Common myeloid progenitor, CD34-positive (primary cell): ENCODE measurements at regions not wholly inside any gene's neighbourhood (a gene's known extent, or its start where the extent isn't known, plus 50 kb on each side); places are given as distances from the start of the nearest gene placed in this dataset.

ENCODE experiments used
- CTCF ChIA-PET: fragments of 350-600 bp; sonication (Branson Sonifier 250); formaldehyde crosslinking; loops from one replicate; lab custom pipeline; 2021; ENCODE audit warnings: antibody characterized with exemption; lab: Charles Lee
- POLR2A ChIA-PET: fragments of 350-600 bp; sonication (Branson Sonifier 250); formaldehyde crosslinking; loops from one replicate; lab custom pipeline; 2021; ENCODE audit warnings: antibody characterized with exemption; lab: Charles Lee
- DNase-seq, 3 donors: peaks; one replicate each; pipeline versions ENCODE4 v3.0.0 to v3.0.0-alpha.2; 2013
- H3K27ac ChIP-seq, 2 experiments: 1 replicate in 1 of 2; 2 replicates in 1 of 2; pipeline ENCODE4 v1.7.0; 2013; ENCODE audit warnings: inconsistent platforms in 2 of 2, low read length in 2 of 2, mild to moderate bottlenecking in 2 of 2, low read depth in 1 of 2, moderate library complexity in 1 of 2; ENCODE audit not compliant: severe bottlenecking in 2 of 2, insufficient read depth in 1 of 2, poor library complexity in 1 of 2
- H3K27me3 ChIP-seq, 5 experiments: replicated peaks in 2 of 5; 1 replicate in 3 of 5; 2 replicates in 2 of 5; pipeline versions ENCODE4 v1.6.1 to v1.7.0; 2013; ENCODE audit warnings: low read length in 4 of 5, mild to moderate bottlenecking in 2 of 5, moderate library complexity in 2 of 5, inconsistent platforms in 1 of 5; ENCODE audit not compliant: insufficient read depth in 5 of 5, control insufficient read depth in 4 of 5
- H3K36me3 ChIP-seq, 4 experiments: 1 replicate in 2 of 4; 2 replicates in 2 of 4; pipeline versions ENCODE4 v1.6.1 to v1.7.0; 2013; ENCODE audit warnings: low read length in 3 of 4, control low read depth in 1 of 4, mild to moderate bottlenecking in 1 of 4; ENCODE audit not compliant: control insufficient read depth in 4 of 4, insufficient read depth in 4 of 4
- H3K4me1 ChIP-seq, 4 experiments: 1 replicate in 3 of 4; 2 replicates in 1 of 4; pipeline versions ENCODE4 v1.6.1 to v1.7.1; 2013; ENCODE audit warnings: low read length in 3 of 4, mild to moderate bottlenecking in 3 of 4, control low read depth in 1 of 4, inconsistent platforms in 1 of 4, moderate library complexity in 1 of 4; ENCODE audit not compliant: control insufficient read depth in 4 of 4, insufficient read depth in 4 of 4; ENCODE audit errors: control extremely low read depth in 1 of 4
- H3K4me3 ChIP-seq, 7 experiments: 1 replicate in 4 of 7; 2 replicates in 3 of 7; pipeline versions ENCODE4 v1.5.1 to v1.7.0; 2013; ENCODE audit warnings: mild to moderate bottlenecking in 7 of 7, low read length in 6 of 7, moderate library complexity in 6 of 7, inconsistent platforms in 2 of 7, low read depth in 2 of 7, control low read depth in 1 of 7; ENCODE audit not compliant: insufficient read depth in 4 of 7, control insufficient read depth in 1 of 7; ENCODE audit errors: extremely low read depth in 1 of 7
- H3K9me3 ChIP-seq, 5 experiments: 1 replicate in 4 of 5; 2 replicates in 1 of 5; pipeline versions ENCODE4 v1.6.1 to v1.7.1; 2013; ENCODE audit warnings: low read length in 4 of 5, mild to moderate bottlenecking in 2 of 5, inconsistent platforms in 1 of 5, low read depth in 1 of 5, moderate library complexity in 1 of 5; ENCODE audit not compliant: control insufficient read depth in 4 of 5, insufficient read depth in 2 of 5; ENCODE audit errors: control extremely low read depth in 1 of 5
- WGBS: methylation state at CpG from one replicate; pipeline ENCODE4 v1.1.5; 2013; ENCODE audit not compliant: insufficient coverage; 5-methylcytosine and 5-hydroxymethylcytosine counted together

DNA sequence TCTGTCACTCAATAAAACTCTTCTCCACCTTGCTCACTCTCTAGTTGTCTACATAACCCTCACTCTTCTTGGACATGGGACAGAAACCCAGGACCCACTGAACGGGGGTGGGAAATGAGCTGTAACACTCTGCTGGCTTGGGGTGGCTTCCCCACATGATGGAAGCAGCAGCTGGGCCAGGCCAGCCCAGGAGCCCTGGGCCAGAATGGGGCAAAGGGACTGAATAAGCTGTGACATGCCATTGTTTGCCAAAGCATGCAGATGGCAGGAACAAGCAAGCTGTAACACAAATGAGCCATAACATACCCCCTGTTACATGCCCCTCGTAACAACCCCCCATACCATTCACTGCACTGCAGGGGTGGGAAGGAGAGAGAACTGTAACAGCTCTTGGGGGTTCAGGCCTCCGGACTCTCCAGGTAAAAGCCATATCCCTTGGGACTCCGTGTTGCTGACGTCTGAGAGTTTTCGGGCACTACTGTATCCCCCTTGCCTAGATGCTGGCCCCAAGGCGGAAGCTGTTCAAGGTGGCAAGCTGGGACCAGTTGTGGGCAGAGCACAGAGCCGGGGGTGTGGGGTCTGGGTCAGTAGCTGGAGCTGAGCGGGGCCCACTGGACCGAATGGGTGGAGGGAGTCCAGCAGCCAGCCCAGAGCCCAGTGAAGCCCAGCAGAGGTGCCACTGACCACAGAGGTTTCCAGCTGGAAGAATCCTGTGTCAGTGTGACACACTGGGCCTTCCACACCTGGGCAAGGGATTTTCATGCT lies 56.1 kb upstream of the DMRTB1 start:
- no peak for DNase-seq
- Histone ChIP-seq H3K4me3 (no peak overlapping the region), H3K4me1 (peaks cover 0 to 2% (median 0%) of the 10 kb centered on the region in 4 experiments), H3K27me3 (peaks cover 0 to 5% (median 0%) of the 10 kb centered on the region in 5 experiments), H3K36me3 (no peaks in the 10 kb centered on the region), H3K9me3 (peaks cover 0 to 2% (median 0%) of the 10 kb centered on the region in 5 experiments), H3K27ac (no peak overlapping the region)
- CTCF ChIA-PET = interaction anchor here (1.2 to 3.6 kb wide), 3 partner anchors 10 to 136 kb away, joined by 3 to 17 read pairs (median 11); no protein-coding TSS in a partner anchor
- 100% methylated on average over 9 of the region's 10 CpGs for WGBS
- POLR2A ChIA-PET = no interaction called here

DNA sequence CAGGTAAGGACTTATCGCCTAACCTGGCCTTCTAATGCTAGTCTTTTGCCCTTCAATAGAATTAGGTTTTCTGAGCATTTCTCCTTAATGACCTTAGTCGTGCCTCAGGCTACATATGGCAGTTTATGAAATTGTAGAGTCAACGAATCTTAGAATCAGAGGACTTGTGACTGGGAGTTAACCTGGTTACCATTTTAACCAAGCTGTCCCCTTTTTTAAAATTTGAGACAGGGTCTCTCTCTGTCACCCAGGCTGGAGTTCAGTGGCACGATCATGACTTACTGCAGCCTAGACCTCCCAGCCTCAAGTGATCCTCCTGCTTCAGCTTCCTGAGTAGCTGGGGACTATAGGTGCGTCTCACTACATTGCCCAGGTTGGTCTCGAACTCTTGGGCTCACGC lies 53.5 kb upstream of the DMRTB1 start:
- peaks cover 0 to 5% (median 0%) of the 10 kb centered on the region in 5 experiments for H3K27me3 ChIP-seq
- POLR2A ChIA-PET = interaction anchor here (1.6 kb wide), 1 partner anchor 27 kb away, joined by 3 read pairs; no protein-coding TSS in a partner anchor

GRCh38 chr1:53406551-53407235 lies 52.5 kb upstream of the DMRTB1 start:
- DNase-seq = no peak
- Histone ChIP-seq H3K9me3 (peaks cover 0 to 2% (median 0%) of the 10 kb centered on the region in 5 experiments), H3K36me3 (no peaks in the 10 kb centered on the region), H3K4me1 (peaks cover 0 to 2% (median 0%) of the 10 kb centered on the region in 4 experiments), H3K27me3 (peaks cover 0 to 5% (median 0%) of the 10 kb centered on the region in 5 experiments), H3K27ac (no peak overlapping the region), H3K4me3 (no peak overlapping the region)
- 93% methylated on average over 3 of the region's 4 CpGs for WGBS
- ChIA-PET CTCF (interaction anchor here (1.3 kb wide), 1 partner anchor 14 kb away, joined by 5 read pairs; no protein-coding TSS in a partner anchor), POLR2A (no interaction called here)

More for the DNA sequence above, 53.5 kb upstream of the DMRTB1 start:
- Histone ChIP-seq H3K9me3 (peaks cover 0 to 2% (median 0%) of the 10 kb centered on the region in 5 experiments), H3K27ac (no peak overlapping the region), H3K4me1 (peaks cover 0 to 2% (median 0%) of the 10 kb centered on the region in 4 experiments), H3K36me3 (no peaks in the 10 kb centered on the region), H3K4me3 (no peak overlapping the region)
- WGBS = 96% methylated on average over 7 of the region's 7 CpGs
- CTCF ChIA-PET = interaction anchor here (1.0 to 1.3 kb wide), 3 partner anchors 9 to 128 kb away, joined by 3 to 5 read pairs (median 4); no protein-coding TSS in a partner anchor
- DNase-seq = no peak

GRCh38 chr1:53408013-53408754 lies 51.0 kb upstream of the DMRTB1 start:
- H3K4me3 ChIP-seq = no peak overlapping the region
- no peaks in the 10 kb centered on the region for H3K4me1 ChIP-seq
- H3K9me3 ChIP-seq = no peaks in the 10 kb centered on the region
- POLR2A ChIA-PET = no interaction called here
- CTCF ChIA-PET = no interaction called here
- H3K27me3 ChIP-seq = peaks cover 0 to 5% (median 0%) of the 10 kb centered on the region in 5 experiments
- H3K36me3 ChIP-seq = no peaks in the 10 kb centered on the region
- no peak overlapping the region for H3K27ac ChIP-seq
- 100% methylated on average over 6 of the region's 6 CpGs for WGBS
- DNase-seq = no peak

GRCh38 chr1:53408755-53409129 lies 50.5 kb upstream of the DMRTB1 start:
- no peak overlapping the region for H3K4me3 ChIP-seq
- H3K27ac ChIP-seq = no peak overlapping the region
- CTCF ChIA-PET = interaction anchor here (1.7 kb wide), 1 partner anchor 15 kb away, joined by 4 read pairs; no protein-coding TSS in a partner anchor
- H3K36me3 ChIP-seq = no peaks in the 10 kb centered on the region
- no peak for DNase-seq
- H3K4me1 ChIP-seq = peaks cover 0 to 4% (median 0%) of the 10 kb centered on the region in 4 experiments
- POLR2A ChIA-PET = no interaction called here
- H3K27me3 ChIP-seq = peaks cover 0 to 5% (median 0%) of the 10 kb centered on the region in 5 experiments
- no peaks in the 10 kb centered on the region for H3K9me3 ChIP-seq
- 98% methylated on average over 7 of the region's 7 CpGs for WGBS

GRCh38 chr1:53409233-53409632 lies 50.0 kb upstream of the DMRTB1 start:
- Histone ChIP-seq H3K27me3 (peaks cover 0 to 5% (median 0%) of the 10 kb centered on the region in 5 experiments), H3K36me3 (no peaks in the 10 kb centered on the region), H3K27ac (no peak overlapping the region), H3K4me3 (no peak overlapping the region), H3K4me1 (peaks cover 0 to 6% (median 0%) of the 10 kb centered on the region in 4 experiments), H3K9me3 (no peaks in the 10 kb centered on the region)
- ChIA-PET POLR2A (no interaction called here), CTCF (interaction anchor here (1.7 kb wide), 1 partner anchor 15 kb away, joined by 4 read pairs; no protein-coding TSS in a partner anchor)
- no peak for DNase-seq
- 96% methylated on average over 7 of the region's 7 CpGs for WGBS
